Activated naive CD4-positive, alpha-beta T cell treated with anti-CD3 and anti-CD28 coated beads, Interleukin-2, amount 50 U/mL, for 72 hours (primary cell): ENCODE measurements at regions not wholly inside any gene's neighbourhood (a gene's known extent, or its start where the extent isn't known, plus 50 kb on each side); places are given as distances from the start of the nearest gene placed in this dataset.
"Not testable (repeated sequence)": the region's sequence is repeated elsewhere in the genome, so short reads cannot be mapped to it uniquely, and the experiment has no call there.

Source experiments
- ATAC-seq, 2 donors: fragments of 150-1000 bp; cut with Tn5 transposase; 2 replicates each; pipeline ENCODE4 v1.10.0; 2021; ENCODE audit warnings: mild to moderate bottlenecking in 2 of 2, moderate library complexity in 2 of 2
- DNase-seq, 2 donors: peaks; one replicate each; pipeline ENCODE4 v3.0.0; 2021 to 2022; ENCODE audit warnings: low spot score in 2 of 2
- H3K27ac Mint-ChIP-seq, 2 donors: one replicate each; pipeline ENCODE4 v1.8.0; 2022; ENCODE audit warnings: mild to moderate bottlenecking in 2 of 2, mixed read lengths in 2 of 2
- H3K36me3 Mint-ChIP-seq, 2 donors: one replicate each; pipeline ENCODE4 v1.8.0; 2022; ENCODE audit warnings: mixed read lengths in 2 of 2
- H3K9me3 Mint-ChIP-seq, 2 donors: one replicate each; pipeline ENCODE4 v1.8.0; 2022; ENCODE audit warnings: mixed read lengths in 2 of 2

DNA sequence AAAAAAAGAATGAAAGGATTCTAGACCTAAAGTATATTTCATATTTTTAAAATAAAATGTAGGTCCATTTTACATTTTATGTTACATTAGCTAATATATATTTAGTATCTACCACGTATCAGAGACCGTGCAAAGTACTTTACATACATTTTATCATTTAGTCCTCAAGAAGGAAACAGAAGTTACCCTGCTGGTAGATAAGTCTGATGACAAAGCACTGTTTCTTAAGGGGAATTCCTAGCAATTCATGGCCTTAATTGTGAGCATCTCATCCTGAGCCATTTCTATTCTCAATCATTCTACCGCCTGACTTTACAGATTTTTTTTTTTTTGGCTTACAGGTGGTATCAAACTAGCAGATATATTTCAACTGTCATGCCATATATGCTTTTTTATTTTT, 367.7 kb downstream of the PRELID2 start:
- no peak overlapping the region for H3K27ac Mint-ChIP-seq
- H3K9me3 Mint-ChIP-seq: peaks cover 6 to 7% of the 10 kb centered on the region in 2 donors
- no peak for ATAC-seq
- no peaks in the 10 kb centered on the region for H3K36me3 Mint-ChIP-seq
- DNase-seq: no peak

GRCh38 chr5:145466533-145466932, 368.6 kb downstream of the PRELID2 start:
- Mint-ChIP-seq H3K9me3 (peaks cover 4 to 7% of the 10 kb centered on the region in 2 donors), H3K36me3 (no peaks in the 10 kb centered on the region), H3K27ac (no peak overlapping the region)
- DNase-seq (no peak), ATAC-seq (no peak)

DNA sequence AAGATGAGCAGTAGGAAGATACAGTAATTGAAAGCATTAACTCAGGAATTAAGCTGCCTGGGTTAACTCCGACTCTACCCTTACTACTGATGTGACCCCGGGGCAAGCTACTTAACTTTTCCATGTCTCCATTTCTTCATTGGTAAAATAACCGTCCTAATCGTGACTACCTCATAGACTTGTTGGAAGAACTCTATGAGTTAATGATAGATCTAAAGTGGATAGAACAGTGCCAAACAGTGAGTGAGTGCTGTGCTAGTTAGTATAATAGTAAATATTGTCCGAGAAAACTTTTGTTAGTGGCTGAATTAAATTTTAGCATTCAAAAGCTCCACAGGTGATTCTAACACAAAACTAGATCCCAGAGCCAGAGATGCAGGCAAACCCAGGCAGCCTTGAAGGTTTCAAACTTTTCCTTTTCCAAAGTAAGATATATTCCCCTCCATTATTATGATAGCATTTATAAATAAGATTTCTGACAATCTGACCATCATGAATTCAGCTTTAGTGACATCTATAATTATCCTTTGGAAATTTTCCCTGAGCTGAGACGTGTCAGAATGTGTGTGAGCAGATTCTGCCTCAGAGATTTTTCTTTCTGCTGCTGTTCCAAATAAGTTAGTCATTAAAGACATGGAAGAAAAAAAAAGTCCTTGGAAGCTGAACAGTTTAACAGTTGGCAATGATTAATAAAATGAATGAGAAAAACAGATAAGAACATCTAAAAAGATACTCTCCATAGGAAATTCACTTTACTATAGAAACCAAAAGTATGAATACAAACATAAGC, 369.5 kb downstream of the PRELID2 start:
- DNase-seq (no peak), ATAC-seq (no peak)
- Mint-ChIP-seq H3K36me3 (no peaks in the 10 kb centered on the region), H3K9me3 (peaks cover under 1 to 3% of the 10 kb centered on the region in 2 donors), H3K27ac (no peak overlapping the region)

DNA sequence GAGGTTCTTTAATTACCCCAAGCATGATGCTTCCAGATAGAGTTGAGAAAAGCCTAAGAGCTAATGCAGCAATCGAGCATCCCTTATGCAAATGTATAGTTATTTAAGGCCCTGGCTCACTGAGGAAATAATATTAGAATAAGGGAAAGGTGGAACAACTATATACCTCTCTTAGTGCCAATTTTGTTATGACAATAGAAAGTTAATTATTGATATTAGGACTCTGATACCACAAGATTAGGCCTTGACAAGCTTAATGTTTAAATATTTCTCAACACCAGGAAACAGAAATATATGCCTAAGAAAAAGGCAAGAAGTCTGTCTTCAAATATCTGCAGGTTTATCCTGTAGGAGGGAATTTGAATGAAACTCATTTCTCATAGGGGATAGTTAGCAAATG, 371.0 kb downstream of the PRELID2 start:
- Mint-ChIP-seq H3K9me3 (peaks cover 0 to 3% of the 10 kb centered on the region in 2 donors), H3K36me3 (no peaks in the 10 kb centered on the region), H3K27ac (no peak overlapping the region)
- DNase-seq (no peak), ATAC-seq (no peak)

DNA sequence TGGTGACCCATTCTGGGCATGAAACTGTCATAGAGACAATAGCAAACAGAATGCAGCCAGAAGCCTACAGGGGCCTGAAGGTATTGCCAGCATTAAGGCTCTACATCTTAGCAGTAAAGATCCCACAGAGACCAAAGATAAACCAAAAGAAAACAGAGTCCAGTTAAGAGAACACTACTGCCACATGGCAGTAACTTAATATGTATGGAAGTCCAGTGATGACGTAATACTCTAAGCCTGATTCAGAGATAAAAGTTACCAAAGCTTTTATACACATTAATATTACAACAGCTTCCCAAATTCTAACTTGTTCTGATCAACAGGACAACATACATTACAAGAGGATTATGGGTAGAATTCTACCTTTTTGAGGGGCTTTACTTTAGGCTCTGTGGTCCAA, 371.5 kb downstream of the PRELID2 start:
- H3K36me3 Mint-ChIP-seq: no peaks in the 10 kb centered on the region
- no peak overlapping the region for H3K27ac Mint-ChIP-seq
- DNase-seq (no peak), ATAC-seq (no peak)
- peaks cover 0 to 3% of the 10 kb centered on the region in 2 donors for H3K9me3 Mint-ChIP-seq

GRCh38 chr5:145462525-145462924, 372.6 kb downstream of the PRELID2 start:
- Mint-ChIP-seq H3K9me3 (peaks cover 0 to 3% of the 10 kb centered on the region in 2 donors), H3K36me3 (no peaks in the 10 kb centered on the region), H3K27ac (no peak overlapping the region)
- DNase-seq: no peak
- no peak for ATAC-seq

GRCh38 chr5:145450286-145450885, 384.8 kb downstream of the PRELID2 start:
- H3K36me3 Mint-ChIP-seq: peaks cover 0 to 6% of the 10 kb centered on the region in 2 donors
- H3K27ac Mint-ChIP-seq: no peak overlapping the region
- H3K9me3 Mint-ChIP-seq: peaks cover 8 to 12% of the 10 kb centered on the region in 2 donors
- ATAC-seq (no peak), DNase-seq (no peak)

- no peak for DNase-seq
- no peak for ATAC-seq
- H3K27ac Mint-ChIP-seq: no peak overlapping the region
- peaks cover 0 to 6% of the 10 kb centered on the region in 2 donors for H3K36me3 Mint-ChIP-seq
- H3K9me3 Mint-ChIP-seq: peaks cover 8 to 15% of the 10 kb centered on the region in 2 donors
These were observed 385.3 kb downstream of the PRELID2 start for GRCh38 chr5:145449794-145450193.

DNA sequence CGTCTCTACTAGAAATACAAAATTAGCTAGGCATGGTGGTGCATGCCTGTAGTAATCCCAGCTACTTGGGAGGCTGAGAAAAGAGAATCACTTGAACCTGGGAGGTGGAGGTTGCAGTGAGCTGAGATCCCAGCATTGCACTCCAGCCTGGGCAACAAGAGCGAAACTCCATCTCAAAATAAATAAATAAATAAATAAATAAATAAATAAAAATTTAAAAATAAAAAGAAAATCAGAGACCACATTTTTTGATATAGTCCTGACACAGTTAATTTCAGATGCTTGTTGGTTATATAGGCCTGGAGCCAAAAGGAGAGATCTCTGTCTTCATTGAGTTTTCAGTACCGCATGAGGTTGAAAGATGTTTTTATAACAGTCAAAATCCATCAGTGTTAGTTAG, 388.3 kb downstream of the PRELID2 start:
- peaks cover 15% of the 10 kb centered on the region in 2 donors for H3K9me3 Mint-ChIP-seq

GRCh38 chr5:145446412-145446811, 388.7 kb downstream of the PRELID2 start:
- H3K9me3 Mint-ChIP-seq: peaks cover 16% of the 10 kb centered on the region in 2 donors
- DNase-seq (no peak), ATAC-seq (no peak)
- H3K27ac Mint-ChIP-seq: no peak overlapping the region
- peaks cover 0 to 6% of the 10 kb centered on the region in 2 donors for H3K36me3 Mint-ChIP-seq

More for the DNA sequence above, 388.3 kb downstream of the PRELID2 start:
- DNase-seq, H3K36me3 Mint-ChIP-seq, ATAC-seq, H3K27ac Mint-ChIP-seq: not testable (repeated sequence)

- Mint-ChIP-seq H3K27ac (no peak overlapping the region), H3K9me3 (peaks cover 20% of the 10 kb centered on the region in 2 donors), H3K36me3 (peaks cover 0 to 6% of the 10 kb centered on the region in 2 donors)
- DNase-seq: no peak
- ATAC-seq: no peak
These were observed 390.1 kb downstream of the PRELID2 start for GRCh38 chr5:145445027-145445426.

DNA sequence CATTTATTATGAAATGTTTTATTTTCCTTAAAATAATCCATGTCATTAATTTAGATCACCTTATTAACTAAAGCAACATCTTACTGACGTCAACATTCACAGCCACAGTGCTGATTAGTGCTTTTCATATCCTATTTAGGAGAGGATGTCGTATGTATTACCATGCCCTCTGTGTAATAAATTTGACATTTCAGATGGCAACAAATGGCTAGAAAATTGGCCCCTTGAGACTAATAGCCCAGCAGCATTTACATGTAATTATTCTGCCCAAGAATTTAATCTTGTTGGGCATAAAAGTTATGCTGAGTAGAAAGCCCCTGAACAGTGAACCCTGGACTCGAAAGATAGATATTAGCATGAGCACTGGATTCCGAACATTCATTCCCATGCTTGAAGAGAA, 391.2 kb downstream of the PRELID2 start:
- Mint-ChIP-seq H3K27ac (no peak overlapping the region), H3K36me3 (peaks cover 0 to 4% of the 10 kb centered on the region in 2 donors), H3K9me3 (peaks cover 19 to 23% of the 10 kb centered on the region in 2 donors)
- no peak for DNase-seq
- no peak for ATAC-seq

- DNase-seq: no peak
- peaks cover 0 to 4% of the 10 kb centered on the region in 2 donors for H3K36me3 Mint-ChIP-seq
- no peak overlapping the region for H3K27ac Mint-ChIP-seq
- no peak for ATAC-seq
- H3K9me3 Mint-ChIP-seq: peaks cover 20 to 27% of the 10 kb centered on the region in 2 donors
These were observed 391.8 kb downstream of the PRELID2 start for GRCh38 chr5:145443366-145443765.

- not testable (repeated sequence) for H3K36me3 Mint-ChIP-seq
These were observed 392.5 kb downstream of the PRELID2 start for GRCh38 chr5:145442661-145443060.

DNA sequence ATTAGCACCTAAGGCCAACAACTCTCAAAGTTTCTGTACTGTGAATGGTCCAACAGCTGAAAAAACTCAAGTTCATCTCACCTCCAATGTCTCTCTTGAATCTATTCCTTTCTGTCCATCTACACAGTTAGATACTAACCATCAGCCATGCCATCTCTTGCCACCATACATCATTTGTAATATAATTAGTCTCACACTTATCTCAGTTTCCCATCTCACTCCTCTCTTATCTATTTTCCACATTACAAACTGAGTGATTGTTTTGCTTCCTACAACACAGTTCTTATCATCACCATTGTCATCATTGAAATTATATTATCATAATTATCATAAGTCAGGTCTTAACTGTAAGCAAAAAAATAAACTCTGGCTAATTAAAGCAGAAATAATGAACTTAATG, 393.9 kb downstream of the PRELID2 start:
- peaks cover 25 to 29% of the 10 kb centered on the region in 2 donors for H3K9me3 Mint-ChIP-seq
- DNase-seq: no peak
- no peak overlapping the region for H3K27ac Mint-ChIP-seq
- no peak for ATAC-seq
- peaks cover 0 to 4% of the 10 kb centered on the region in 2 donors for H3K36me3 Mint-ChIP-seq

More at GRCh38 chr5:145442661-145443060, 392.5 kb downstream of the PRELID2 start:
- not testable (repeated sequence) for ATAC-seq, H3K27ac Mint-ChIP-seq, DNase-seq
- H3K9me3 Mint-ChIP-seq: peaks cover 20 to 27% of the 10 kb centered on the region in 2 donors

GRCh38 chr5:145437627-145438026, 397.5 kb downstream of the PRELID2 start:
- Mint-ChIP-seq H3K9me3 (peaks cover 26 to 29% of the 10 kb centered on the region in 2 donors), H3K27ac (no peak overlapping the region), H3K36me3 (peaks cover 0 to 4% of the 10 kb centered on the region in 2 donors)
- no peak for DNase-seq
- ATAC-seq: no peak

GRCh38 chr5:145433077-145433476, 402.1 kb downstream of the PRELID2 start:
- no peaks in the 10 kb centered on the region for H3K36me3 Mint-ChIP-seq
- H3K9me3 Mint-ChIP-seq: peaks cover 25 to 26% of the 10 kb centered on the region in 2 donors
- DNase-seq (no peak), ATAC-seq (no peak)
- no peak overlapping the region for H3K27ac Mint-ChIP-seq
